Suprapubic skin (tissue), 4 donors: ENCODE measurements at regions not wholly inside any gene's neighbourhood (a gene's known extent, or its start where the extent isn't known, plus 50 kb on each side); places are given as distances from the start of the nearest gene placed in this dataset.

Experiments used
- DNase-seq, 2 donors: peaks; one replicate each; pipeline ENCODE4 v3.0.0-alpha.2; 2019; ENCODE audit warnings: low spot score in 2 of 2
- H3K27ac ChIP-seq: fragments of 200-600 bp; sonication (generic); one replicate; pipeline ENCODE4 v1.5.1; 2019
- H3K27me3 ChIP-seq: fragments of 200-600 bp; sonication (generic); one replicate; pipeline ENCODE4 v1.5.1; 2019
- H3K36me3 ChIP-seq: fragments of 200-600 bp; sonication (generic); one replicate; pipeline ENCODE4 v1.5.1; 2019
- H3K4me1 ChIP-seq: fragments of 200-600 bp; sonication (generic); one replicate; pipeline ENCODE4 v1.5.1; 2019
- H3K4me3 ChIP-seq: fragments of 200-600 bp; sonication (generic); one replicate; pipeline ENCODE4 v1.5.1; 2019; ENCODE audit warnings: mild to moderate bottlenecking
- H3K9me3 ChIP-seq: fragments of 200-600 bp; sonication (generic); one replicate; pipeline ENCODE4 v1.5.1; 2019
- EP300 ChIP-seq: sonication (generic); formaldehyde crosslinking; IDR thresholded peaks from one replicate; pipeline ENCODE4 v1.6.1; 2017; ENCODE audit warnings: antibody characterized with exemption
- POLR2A ChIP-seq, 2 donors: fragments of 450-650 bp; IDR thresholded peaks; one replicate each; pipeline ENCODE4 v1.6.1; 2017; ENCODE audit warnings: antibody characterized with exemption in 2 of 2, mild to moderate bottlenecking in 2 of 2, moderate library complexity in 2 of 2
- POLR2AphosphoS5 ChIP-seq, 3 donors: sonication (generic); formaldehyde crosslinking; IDR thresholded peaks; one replicate each; pipeline ENCODE4 v1.6.1; 2017; ENCODE audit warnings: antibody characterized with exemption in 3 of 3
- WGBS: methylation state at CpG from one replicate; pipeline ENCODE4 v1.1.5; 2018; 5-methylcytosine and 5-hydroxymethylcytosine counted together
- TF ChIP-seq, protein P1 (sequence below), 2 donors: fragments of 200-600 bp in 1 of 2; fragments of 450-650 bp in 1 of 2; sonication (generic) in 1 of 2; IDR thresholded peaks; one replicate each; pipeline ENCODE4 v1.5.1; 2016 to 2019; ENCODE audit warnings: antibody characterized with exemption in 2 of 2, mild to moderate bottlenecking in 1 of 2, moderate library complexity in 1 of 2

DNA sequence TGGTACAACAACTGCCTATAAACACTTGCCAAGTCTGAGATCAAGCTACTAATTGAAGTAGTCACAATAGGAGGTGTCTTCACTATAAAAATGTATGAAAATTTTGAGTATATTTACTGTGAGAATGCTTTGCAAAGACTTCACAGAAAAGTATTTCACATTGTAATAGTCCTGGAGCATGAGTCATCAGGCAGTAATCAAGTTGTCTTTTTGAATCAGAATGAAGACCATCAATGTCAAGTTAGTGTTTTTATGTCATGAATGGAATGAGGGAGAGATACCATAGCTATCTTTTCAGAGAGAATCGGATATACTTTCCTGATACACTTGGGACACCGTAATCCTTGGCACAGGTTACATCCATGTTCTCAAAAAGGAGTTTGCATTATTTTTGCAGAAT is 466.9 kb upstream of the ARRDC3 start:
- TF ChIP-seq POLR2A (IDR thresholded peaks at IDR 0.05) = no peak
- TF ChIP-seq EP300 = no peak
- TF ChIP-seq, protein P1, sequence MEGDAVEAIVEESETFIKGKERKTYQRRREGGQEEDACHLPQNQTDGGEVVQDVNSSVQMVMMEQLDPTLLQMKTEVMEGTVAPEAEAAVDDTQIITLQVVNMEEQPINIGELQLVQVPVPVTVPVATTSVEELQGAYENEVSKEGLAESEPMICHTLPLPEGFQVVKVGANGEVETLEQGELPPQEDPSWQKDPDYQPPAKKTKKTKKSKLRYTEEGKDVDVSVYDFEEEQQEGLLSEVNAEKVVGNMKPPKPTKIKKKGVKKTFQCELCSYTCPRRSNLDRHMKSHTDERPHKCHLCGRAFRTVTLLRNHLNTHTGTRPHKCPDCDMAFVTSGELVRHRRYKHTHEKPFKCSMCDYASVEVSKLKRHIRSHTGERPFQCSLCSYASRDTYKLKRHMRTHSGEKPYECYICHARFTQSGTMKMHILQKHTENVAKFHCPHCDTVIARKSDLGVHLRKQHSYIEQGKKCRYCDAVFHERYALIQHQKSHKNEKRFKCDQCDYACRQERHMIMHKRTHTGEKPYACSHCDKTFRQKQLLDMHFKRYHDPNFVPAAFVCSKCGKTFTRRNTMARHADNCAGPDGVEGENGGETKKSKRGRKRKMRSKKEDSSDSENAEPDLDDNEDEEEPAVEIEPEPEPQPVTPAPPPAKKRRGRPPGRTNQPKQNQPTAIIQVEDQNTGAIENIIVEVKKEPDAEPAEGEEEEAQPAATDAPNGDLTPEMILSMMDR (IDR thresholded peaks at IDR 0.05) = no peak
- no peak for TF ChIP-seq POLR2AphosphoS5 (IDR thresholded peaks at IDR 0.05)
- no peaks in the 10 kb centered on the region for H3K9me3 ChIP-seq
- H3K4me1 ChIP-seq = no peaks in the 10 kb centered on the region
- no peaks in the 10 kb centered on the region for H3K36me3 ChIP-seq
- no peak overlapping the region for H3K27ac ChIP-seq
- WGBS = 69% methylated on average over 2 of the region's 2 CpGs
- H3K27me3 ChIP-seq = no peaks in the 10 kb centered on the region
- no peak overlapping the region for H3K4me3 ChIP-seq
- no peak for DNase-seq

DNA sequence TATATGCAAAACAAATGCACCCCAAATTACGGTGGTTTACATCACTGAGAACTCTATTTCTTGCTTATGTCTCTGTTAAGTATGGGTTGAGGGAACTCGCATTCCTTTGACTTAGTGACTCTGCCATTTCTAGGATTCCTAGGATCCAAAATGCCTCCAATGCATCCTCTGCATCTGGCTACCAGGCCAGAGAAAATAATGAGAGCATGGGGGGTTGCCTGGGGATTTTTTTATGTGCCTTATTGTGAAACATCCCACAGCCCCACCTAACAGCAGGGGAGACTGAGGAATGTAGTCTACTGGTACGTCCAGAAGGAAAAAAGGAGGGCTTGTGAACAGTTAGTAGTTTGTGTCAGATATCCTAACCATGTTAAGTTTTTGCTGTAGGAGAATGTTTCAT is 466.0 kb upstream of the ARRDC3 start:
- H3K27me3 ChIP-seq = no peaks in the 10 kb centered on the region
- 76% methylated on average over 3 of the region's 3 CpGs for WGBS
- H3K4me3 ChIP-seq = no peak overlapping the region
- H3K9me3 ChIP-seq = no peaks in the 10 kb centered on the region
- DNase-seq = no peak
- no peak overlapping the region for H3K27ac ChIP-seq
- TF ChIP-seq POLR2AphosphoS5 (IDR thresholded peaks at IDR 0.05) = no peak
- no peak for TF ChIP-seq POLR2A (IDR thresholded peaks at IDR 0.05)
- TF ChIP-seq EP300 = no peak
- TF ChIP-seq, protein P1 (IDR thresholded peaks at IDR 0.05) = no peak
- H3K4me1 ChIP-seq = no peaks in the 10 kb centered on the region
- no peaks in the 10 kb centered on the region for H3K36me3 ChIP-seq

DNA sequence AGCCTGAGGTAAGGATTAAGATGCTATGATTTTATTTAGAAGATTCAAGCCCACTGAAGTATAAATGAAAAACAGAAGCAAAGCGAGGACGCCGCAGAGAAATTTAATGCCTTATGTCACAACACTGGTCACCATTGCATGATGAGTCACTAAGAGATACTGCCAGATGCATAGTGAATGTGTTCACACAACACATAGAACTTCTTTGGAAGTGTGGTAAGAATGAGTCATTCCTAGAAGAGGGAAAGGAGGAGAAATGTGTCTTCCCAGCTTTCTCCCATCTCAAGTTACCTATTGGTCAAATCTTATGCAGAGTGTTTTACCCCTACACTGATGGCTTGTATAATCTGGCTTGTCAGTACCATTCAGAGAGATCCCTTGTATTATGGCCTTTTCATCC is 465.3 kb upstream of the ARRDC3 start:
- WGBS = 86% methylated on average over 3 of the region's 3 CpGs
- no peaks in the 10 kb centered on the region for H3K36me3 ChIP-seq
- no peaks in the 10 kb centered on the region for H3K27me3 ChIP-seq
- no peak for DNase-seq
- H3K27ac ChIP-seq = no peak overlapping the region
- TF ChIP-seq POLR2AphosphoS5 (IDR thresholded peaks at IDR 0.05) = no peak
- no peak for TF ChIP-seq POLR2A (IDR thresholded peaks at IDR 0.05)
- TF ChIP-seq, protein P1 (IDR thresholded peaks at IDR 0.05) = no peak
- TF ChIP-seq EP300 = no peak
- no peaks in the 10 kb centered on the region for H3K4me1 ChIP-seq
- no peaks in the 10 kb centered on the region for H3K9me3 ChIP-seq
- H3K4me3 ChIP-seq = no peak overlapping the region

DNA sequence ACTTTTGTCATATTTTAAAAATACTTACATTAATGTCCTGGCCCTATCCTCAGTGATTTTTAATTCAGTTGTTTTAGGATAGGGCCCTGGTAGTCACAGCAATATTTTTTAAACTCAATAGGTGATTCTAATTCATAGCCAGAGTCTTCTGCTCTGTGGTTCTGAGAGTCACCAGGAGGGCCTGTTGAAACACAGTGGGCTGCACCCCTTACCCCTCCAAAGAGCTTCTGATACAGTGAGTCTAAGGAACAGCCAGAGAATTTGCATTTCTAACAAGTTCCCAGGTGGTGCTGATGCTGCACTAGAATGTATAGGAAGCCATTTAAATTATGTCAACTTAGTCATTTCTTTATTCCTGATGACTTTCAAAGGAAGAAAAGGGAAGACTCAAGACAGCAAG is 458.3 kb upstream of the ARRDC3 start:
- Histone ChIP-seq H3K9me3 (no peaks in the 10 kb centered on the region), H3K27me3 (no peaks in the 10 kb centered on the region), H3K4me3 (no peak overlapping the region), H3K36me3 (no peaks in the 10 kb centered on the region), H3K4me1 (no peaks in the 10 kb centered on the region), H3K27ac (no peak overlapping the region)
- no peak for DNase-seq
- TF ChIP-seq EP300 = no peak
- no peak for TF ChIP-seq POLR2AphosphoS5 (IDR thresholded peaks at IDR 0.05)
- no peak for TF ChIP-seq POLR2A (IDR thresholded peaks at IDR 0.05)
- TF ChIP-seq, protein P1 (IDR thresholded peaks at IDR 0.05) = no peak

DNA sequence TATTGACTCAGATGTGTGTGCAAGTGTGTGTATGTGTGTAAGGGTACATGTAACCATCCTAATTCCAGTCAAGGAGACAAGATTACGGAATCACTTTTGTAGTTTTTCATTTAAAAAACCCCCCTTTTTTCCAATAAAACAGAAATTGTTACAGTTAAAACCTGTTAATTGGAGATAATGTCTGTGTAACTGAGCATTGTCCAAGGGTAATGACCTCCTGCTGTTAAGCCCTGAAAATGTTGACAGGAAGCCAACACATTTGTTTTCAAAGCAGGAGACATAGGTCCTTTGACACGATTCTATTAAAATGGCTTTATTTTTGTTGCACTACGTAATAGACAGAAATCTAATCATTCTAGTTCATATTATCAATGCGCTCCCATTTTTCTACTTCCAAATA is 457.3 kb upstream of the ARRDC3 start:
- H3K9me3 ChIP-seq = no peaks in the 10 kb centered on the region
- H3K4me3 ChIP-seq = no peak overlapping the region
- TF ChIP-seq POLR2AphosphoS5 (IDR thresholded peaks at IDR 0.05) = no peak
- no peak for TF ChIP-seq EP300
- no peak for TF ChIP-seq POLR2A (IDR thresholded peaks at IDR 0.05)
- TF ChIP-seq, protein P1 (IDR thresholded peaks at IDR 0.05) = no peak
- no peak for DNase-seq
- 74% methylated on average over 4 of the region's 4 CpGs for WGBS
- H3K4me1 ChIP-seq = no peaks in the 10 kb centered on the region
- no peaks in the 10 kb centered on the region for H3K36me3 ChIP-seq
- no peak overlapping the region for H3K27ac ChIP-seq
- H3K27me3 ChIP-seq = no peaks in the 10 kb centered on the region
